ENCODE measurements at regions not wholly inside any gene's neighbourhood (a gene's known extent, or its start where the extent isn't known, plus 50 kb on each side); places are given as distances from the start of the nearest gene placed in this dataset.

DNA sequence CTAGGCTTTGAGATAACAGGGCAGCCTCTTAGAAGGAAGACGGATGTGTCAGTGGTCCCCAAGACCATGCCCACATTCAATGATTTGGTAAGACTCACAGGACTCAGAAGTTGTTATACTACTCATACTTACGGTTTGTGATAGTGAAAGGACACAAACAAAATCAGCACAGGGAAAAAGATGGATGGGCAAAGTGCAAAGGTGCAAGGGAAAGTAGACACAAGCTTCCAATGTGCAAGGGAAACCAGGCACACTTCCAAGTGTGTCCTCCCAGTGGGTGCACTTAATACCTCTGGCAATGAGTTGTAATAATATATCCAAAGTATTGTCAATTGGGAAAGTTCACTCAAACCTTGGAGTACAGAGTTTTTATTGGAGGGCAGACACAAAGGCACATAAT is 53.8 kb upstream of the VCX start:
- DNase-seq (ENCODE audit: low read depth): no peak
- in situ Hi-C loops (cut with HindIII; ENCODE audit: low pct_unique_long_range_greater_than_20kb, low sequenced_read_pairs): no loop called here

DNA sequence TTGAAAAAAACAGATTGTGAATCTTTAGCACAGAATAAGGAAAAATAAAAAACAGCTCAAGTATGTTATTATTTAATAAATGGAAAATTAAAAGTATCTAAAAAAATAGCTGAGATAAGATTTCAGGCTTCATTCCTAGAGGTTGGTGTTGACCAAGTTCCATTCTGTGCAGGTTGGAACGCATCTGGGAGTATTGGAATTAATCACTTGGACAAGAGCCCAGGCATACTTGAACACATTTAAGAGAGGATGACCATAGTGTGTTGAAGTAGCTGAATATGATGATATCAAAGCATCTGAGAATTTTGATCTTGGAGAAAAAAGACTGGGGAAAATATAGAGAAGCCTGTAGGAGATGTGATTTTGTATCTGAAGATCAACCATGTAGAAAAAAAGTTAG is 54.6 kb upstream of the VCX start:
- DNase-seq (ENCODE audit: low read depth): no peak
- in situ Hi-C loops (cut with HindIII; ENCODE audit: low pct_unique_long_range_greater_than_20kb, low sequenced_read_pairs): no loop called here

DNA sequence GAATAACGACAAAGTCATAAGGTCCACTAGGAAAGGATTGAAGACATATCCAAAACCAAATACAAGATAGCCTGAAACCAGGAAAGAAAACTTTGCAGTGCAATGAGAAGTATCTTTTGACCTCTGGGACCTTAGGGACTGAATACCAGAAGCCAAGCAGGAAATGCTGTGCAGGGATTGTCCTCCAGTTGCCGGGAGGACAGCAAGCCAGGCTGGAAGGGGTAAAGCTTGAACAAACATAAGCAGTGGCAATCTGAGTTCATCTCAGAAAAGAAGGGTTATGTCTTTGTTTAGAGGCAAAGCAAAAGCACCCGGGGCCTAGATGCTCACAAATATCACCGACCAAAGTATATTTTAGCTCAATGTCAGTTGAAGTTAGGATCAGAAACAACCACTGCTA is 55.3 kb upstream of the VCX start:
- no peak for DNase-seq (ENCODE audit: low read depth)
- in situ Hi-C loops (cut with HindIII; ENCODE audit: low pct_unique_long_range_greater_than_20kb, low sequenced_read_pairs): no loop called here

DNA sequence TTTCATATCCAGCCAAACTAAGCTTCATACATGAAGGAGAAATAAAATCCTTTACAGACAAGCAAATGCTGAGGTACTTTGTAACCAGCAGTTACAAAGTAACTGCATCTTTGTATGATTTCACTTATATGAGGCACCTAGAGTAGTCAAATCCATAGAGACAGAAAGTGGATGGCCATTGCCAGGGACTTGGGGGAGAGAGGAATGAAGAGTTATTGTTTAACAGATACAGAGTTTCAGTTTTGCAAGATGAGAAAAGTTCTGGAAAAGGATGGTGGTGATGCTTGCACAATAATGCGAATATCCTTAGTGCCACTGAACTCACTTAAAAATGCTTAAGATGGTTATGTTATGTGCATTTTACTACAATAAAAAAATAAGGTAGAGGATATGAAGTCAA is 58.4 kb upstream of the VCX start:
- no peak for DNase-seq (ENCODE audit: low read depth)
- in situ Hi-C loops (cut with HindIII; ENCODE audit: low pct_unique_long_range_greater_than_20kb, low sequenced_read_pairs): no loop called here

DNA sequence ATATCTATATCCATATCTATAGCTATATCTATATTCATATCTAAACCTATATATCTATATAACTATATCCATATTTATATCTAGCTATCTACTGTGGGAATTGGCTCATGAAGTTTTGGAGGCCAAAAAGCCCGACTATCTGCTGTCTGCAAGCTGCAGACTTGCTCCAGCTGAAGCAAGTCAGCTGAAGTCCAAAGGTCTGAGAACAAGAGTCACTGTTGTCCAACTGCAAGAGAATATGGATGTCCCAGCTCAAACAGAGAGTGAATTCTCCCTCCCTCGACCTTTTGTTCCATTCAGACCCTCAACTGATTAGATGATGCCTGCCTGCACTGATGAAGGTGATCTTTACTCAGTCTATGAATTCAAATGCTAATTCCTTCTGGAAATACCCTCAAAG is 63.3 kb upstream of the VCX start:
- in situ Hi-C loops (cut with HindIII; ENCODE audit: low pct_unique_long_range_greater_than_20kb, low sequenced_read_pairs): no loop called here
- DNase-seq (ENCODE audit: low read depth): no peak

DNA sequence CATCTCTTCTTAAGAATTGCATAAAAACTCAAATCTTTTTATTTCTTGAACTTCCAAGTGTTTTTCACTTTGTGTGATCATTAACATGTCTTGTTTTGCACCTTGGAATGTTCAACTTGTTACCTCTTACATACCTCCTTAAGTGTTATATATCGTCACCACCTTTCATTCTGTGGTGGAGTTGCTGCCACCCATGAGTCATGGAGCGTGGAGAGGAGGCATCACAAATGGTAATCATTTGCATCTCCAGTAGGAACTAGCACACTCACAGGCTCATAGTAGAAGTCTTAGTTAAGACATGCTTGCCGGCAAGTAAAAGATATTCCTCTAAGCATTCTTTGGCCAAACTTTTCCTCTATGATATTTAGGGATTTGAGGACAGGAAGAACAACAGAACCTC is 67.0 kb upstream of the VCX start:
- in situ Hi-C loops (cut with HindIII; ENCODE audit: low pct_unique_long_range_greater_than_20kb, low sequenced_read_pairs): no loop called here
- no peak for DNase-seq (ENCODE audit: low read depth)

DNA sequence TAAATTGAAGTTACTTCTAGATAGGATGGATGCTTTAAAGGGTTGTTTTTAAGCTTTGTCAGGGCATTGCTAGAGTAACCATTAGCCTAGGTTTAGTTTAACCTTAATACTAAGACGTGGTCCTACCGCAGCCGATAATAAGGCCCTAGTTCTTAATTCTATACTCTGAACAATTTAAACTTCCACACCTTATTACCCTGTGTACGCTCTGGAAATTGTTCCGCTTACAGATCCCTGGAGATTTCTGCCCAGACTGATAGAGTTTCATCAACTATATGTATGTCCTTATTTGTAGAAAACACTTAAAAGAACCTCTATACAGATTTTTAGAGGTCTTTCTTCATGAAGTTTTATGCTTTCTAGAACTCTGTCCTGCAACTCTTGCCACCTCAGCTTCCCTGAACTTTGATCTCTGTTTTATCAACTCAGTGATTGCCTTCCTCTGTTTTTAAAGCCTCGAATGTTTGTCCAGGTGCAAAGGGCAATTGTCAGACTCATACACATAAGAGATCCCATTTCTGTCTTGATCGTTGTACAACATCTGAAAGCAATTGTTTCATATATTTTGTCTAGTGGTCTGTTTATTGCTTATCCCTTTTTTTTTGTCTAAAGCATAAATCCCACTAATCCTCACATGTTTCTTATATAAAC is 71.1 kb upstream of the VCX start:
- in situ Hi-C loops (cut with HindIII; ENCODE audit: low pct_unique_long_range_greater_than_20kb, low sequenced_read_pairs): no loop called here
- DNase-seq (ENCODE audit: low read depth): no peak

DNA sequence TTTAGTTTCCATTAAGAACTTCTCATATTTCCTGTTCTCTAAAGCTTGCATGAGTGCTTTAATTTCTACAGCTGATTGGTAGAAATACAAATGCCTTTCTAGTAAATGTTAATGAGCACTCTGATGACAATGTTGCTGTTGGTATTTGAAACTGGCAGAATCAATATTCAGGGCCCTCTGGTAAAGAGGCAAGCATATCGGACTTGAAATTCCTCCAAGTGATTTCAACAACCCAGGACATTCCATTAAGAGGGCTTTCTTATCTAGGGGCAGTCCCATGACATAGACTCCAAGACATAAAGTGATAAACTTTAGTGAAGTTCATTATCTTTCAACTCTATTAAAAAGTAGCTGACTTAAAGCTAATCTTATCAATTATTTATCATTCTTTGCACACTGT is 83.1 kb upstream of the VCX start:
- in situ Hi-C loops (cut with HindIII; ENCODE audit: low pct_unique_long_range_greater_than_20kb, low sequenced_read_pairs): no loop called here
- DNase-seq (ENCODE audit: low read depth): no peak

DNA sequence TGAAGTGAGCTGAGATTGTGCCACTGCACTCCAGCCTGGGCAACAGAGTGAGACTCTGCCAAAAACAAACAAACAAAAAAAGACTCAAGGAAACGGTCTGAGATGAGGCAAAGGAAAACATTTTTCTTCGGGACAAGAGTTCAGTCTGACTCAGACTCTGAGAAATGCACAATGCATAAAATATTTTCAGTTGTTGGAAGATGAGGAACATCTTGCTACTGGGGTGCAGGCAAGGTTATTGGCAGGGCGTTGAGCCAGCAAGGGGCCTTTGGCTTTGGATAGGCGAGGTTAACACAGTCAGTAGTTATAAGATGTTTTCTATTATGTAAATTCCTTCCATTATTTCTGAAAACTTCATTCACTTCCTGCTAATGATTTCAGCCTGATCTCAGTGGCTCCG is 96.1 kb upstream of the VCX start:
- DNase-seq (ENCODE audit: low read depth): no peak

DNA sequence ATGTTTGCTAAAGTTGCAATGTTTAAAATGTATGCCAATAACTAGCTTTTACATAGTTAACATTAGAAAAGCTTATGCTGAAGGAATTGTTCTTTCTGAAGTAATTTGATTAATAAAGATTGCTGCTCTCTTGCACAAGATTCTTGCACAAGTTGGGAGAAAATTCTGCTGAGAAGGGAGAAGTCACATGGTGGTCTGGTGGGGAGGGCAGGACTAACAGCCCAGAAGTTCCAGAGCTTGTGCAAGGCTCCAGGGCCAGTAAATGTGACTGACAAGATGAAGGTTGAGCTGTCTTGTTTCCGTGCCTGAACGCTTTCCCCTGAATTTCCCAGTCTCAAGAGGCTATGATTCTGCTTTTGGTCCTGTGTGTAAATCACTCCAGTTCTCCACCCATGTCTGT is 112.9 kb upstream of the VCX start:
- in situ Hi-C loops (cut with HindIII; ENCODE audit: low pct_unique_long_range_greater_than_20kb, low sequenced_read_pairs): no loop called here
- no peak for DNase-seq (ENCODE audit: low read depth)

More for the DNA sequence above, 96.1 kb upstream of the VCX start:
- in situ Hi-C loops (cut with HindIII; ENCODE audit: low pct_unique_long_range_greater_than_20kb, low sequenced_read_pairs): no loop called here

DNA sequence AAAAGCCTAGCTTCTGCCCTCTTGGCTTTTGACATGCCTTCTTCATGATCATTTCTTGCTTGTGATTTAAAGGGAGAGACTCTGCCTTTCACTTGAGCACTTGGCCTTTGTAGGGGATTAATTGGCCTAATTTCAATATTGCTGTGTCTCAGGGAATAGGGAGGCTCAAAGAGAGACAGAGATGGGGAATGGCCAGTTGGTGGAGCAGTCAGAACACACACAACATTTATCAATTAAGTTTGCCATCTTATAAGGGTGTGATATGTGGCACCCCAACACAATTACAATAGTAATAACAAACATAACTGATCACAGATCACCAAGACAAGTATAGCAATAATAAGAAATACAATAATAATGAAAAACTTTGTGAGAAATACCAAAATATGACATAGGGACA is 122.5 kb upstream of the VCX start:
- no peak for DNase-seq (ENCODE audit: low read depth)
- in situ Hi-C loops (cut with HindIII; ENCODE audit: low pct_unique_long_range_greater_than_20kb, low sequenced_read_pairs): no loop called here

DNA sequence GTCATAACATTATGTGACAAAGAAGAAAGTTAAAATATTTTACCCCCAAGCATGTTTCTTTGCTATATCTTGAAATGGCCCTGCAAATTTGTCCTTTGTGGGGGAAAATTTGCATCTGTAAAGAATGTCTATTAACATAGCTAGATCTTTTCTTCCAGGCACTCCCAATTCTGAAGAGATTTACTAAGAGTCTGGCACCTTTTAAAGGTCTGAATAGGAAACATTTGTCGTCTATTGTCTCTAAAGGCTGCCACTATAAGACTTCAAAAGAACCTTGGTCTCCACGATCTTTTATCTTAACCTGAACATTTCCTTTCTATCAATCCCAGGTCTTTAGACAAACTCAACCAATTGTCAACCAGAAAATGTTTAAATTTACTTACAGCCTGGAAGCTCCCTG is 128.6 kb upstream of the VCX start:
- in situ Hi-C loops (cut with HindIII; ENCODE audit: low pct_unique_long_range_greater_than_20kb, low sequenced_read_pairs): no loop called here
- no peak for DNase-seq (ENCODE audit: low read depth)

DNA sequence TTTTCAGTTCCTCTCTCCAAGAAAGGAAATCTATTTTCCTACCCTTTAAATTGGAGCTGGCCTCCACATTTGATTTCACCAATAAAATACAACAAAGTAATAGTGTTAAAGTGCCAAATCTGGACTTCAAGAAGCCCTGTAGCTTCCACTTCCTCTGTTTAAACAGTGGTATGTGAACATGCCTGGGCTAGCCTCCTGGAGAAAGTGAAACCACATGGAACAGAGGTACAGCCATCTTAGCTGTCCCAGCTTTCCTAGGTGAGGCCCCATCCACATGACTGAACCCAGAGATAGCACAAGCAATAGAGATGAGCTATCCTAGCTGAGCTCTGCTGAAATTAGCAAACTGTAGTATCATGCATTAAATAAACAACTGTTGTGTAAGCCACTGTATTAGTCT is 131.8 kb upstream of the VCX start:
- in situ Hi-C loops (cut with HindIII; ENCODE audit: low pct_unique_long_range_greater_than_20kb, low sequenced_read_pairs): no loop called here
- DNase-seq (ENCODE audit: low read depth): no peak

DNA sequence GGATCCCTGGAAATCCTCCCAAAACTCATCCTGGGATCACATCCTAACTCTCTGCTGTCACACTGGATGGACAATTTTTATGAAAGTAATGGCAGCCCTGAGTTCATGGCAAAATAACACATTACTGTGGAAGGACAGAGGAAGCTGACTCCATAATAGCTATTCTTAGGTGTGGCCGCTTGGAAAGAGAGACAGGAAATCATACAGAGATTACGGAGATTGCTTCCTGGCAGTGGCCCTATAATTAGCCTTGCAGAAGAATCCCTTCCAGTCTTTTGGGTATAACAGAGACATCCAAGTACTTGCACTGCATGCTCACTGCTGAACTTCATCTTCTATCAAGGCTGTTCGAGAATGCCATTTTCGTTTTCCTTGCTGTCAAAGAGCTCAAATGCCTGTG is 133.1 kb upstream of the VCX start:
- no peak for DNase-seq (ENCODE audit: low read depth)
- in situ Hi-C loops (cut with HindIII; ENCODE audit: low pct_unique_long_range_greater_than_20kb, low sequenced_read_pairs): no loop called here

DNA sequence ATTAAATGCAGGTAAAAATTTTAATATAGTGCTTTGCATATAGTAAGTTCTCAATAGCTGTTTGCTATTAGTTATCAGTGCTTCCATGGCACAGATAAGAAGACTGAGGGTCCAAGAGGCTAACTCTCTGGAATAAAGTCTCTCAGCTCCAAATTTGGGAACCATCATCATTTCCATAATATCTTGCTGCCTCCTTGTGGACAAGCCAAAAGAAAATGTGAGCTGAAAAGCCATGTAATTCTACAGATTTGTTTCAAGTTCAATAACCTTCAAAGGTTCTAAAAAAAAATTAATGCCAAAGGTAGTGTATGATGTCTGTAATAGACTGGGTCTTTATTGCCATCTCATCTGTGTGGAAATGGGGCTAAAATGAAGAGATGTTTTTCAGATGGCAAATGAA is 136.9 kb upstream of the VCX start:
- in situ Hi-C loops (cut with HindIII; ENCODE audit: low pct_unique_long_range_greater_than_20kb, low sequenced_read_pairs): no loop called here
- no peak for DNase-seq (ENCODE audit: low read depth)

DNA sequence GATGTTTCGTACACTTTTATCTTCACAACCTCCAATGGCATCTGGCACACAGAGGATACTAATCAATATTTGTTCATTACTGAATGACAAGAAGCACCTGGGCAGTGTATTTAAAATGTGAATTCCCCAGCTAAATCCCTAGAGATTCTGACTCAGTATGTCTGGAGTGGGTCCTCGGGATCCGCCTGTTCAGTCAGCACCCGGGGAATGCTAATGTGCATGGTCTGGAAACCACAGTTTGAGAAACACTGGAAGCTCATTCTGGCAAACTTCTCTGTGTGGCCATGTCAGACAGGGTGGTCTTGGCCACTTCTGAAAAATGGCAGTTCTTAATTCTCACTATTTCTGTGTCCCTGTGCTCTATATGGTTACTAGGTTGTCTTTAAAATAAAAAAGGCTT is 138.8 kb upstream of the VCX start:
- no peak for DNase-seq (ENCODE audit: low read depth)
- in situ Hi-C loops (cut with HindIII; ENCODE audit: low pct_unique_long_range_greater_than_20kb, low sequenced_read_pairs): no loop called here

DNA sequence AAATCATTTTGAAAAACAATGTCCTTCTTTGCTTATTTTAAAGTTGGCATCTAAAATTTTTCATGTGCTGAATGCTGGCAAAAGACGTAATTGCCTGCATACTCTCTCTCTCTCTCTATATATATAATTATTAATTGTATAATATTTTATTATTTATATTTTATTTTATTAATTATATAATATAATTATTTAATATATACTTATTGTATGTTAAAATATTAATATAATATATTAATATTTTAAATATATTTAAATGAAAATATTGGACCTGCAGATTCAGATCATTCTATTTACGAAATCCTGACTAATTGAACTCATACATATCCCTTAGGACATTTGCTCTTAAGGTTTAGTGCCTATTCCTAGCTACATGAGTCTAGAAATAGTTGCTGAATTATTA is 144.7 kb upstream of the VCX start:
- DNase-seq (ENCODE audit: low read depth): no peak
- in situ Hi-C loops (cut with HindIII; ENCODE audit: low pct_unique_long_range_greater_than_20kb, low sequenced_read_pairs): no loop called here

DNA sequence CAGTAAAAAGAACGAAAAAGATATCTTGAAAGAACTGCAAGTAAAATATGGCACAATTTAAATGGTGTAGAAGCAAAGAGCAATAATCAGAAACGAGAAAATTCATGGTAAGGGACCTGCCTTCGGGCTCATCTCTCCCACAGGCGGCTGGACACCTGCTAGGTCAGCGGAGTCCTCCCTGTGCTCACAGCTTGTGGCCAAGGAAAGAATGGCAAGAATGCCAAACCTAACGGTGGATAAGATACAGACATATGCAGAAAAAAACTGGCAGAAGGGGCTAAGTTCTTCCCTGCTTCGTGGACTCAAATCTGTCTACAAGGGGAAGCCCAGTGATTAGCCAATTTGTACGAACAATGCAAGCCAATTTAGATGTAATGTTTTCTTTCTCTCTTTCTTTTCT is 152.1 kb upstream of the VCX start:
- in situ Hi-C loops (cut with HindIII; ENCODE audit: low pct_unique_long_range_greater_than_20kb, low sequenced_read_pairs): no loop called here
- DNase-seq (ENCODE audit: low read depth): no peak

DNA sequence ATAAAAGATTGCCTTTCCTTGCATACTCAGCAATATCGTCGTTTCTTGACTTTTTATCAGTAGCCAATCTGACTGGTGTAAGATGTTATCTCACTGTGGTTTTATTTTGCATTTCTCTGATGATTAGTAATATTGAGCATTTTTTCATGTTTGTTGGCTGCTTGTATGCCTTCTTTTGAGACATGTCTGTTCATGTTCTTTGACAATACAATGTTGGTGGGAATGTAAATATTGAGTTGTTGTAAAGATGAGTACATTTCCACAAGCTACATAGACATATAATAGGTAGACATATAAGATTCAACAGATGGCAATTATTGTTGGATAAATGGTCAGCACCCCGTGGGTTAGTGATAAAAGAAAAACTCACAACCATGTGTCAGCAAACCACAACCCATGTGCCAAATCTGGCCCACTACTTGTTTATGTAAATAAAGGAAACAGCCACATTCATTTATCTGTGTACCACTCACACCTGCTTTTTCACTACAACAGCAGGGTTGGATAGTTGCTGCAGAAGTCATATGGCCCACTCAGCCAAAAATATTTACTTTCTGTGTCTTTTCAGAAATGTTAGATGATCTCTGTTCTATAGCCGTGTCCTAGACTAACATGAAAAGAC is 153.1 kb upstream of the VCX start:
- in situ Hi-C loops (cut with HindIII; ENCODE audit: low pct_unique_long_range_greater_than_20kb, low sequenced_read_pairs): no loop called here
- DNase-seq (ENCODE audit: low read depth): no peak

DNA sequence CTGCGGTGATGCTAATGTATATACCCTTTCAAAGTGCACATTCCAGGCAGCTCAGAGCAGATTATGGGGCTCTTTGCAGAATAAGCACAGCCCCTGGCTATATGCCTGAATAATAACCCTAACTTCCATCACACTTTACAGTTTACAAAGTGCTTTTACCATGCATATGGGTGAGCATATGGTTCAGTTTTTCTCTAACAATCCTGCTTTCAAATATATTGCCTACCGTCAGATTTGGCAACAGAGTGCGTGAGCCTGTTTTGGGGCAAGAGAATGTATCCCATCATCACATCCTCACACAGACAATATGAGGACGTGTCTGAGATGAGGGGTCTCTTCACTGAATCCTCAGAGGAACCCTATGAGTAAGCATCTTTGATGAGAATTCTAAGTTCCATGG is 162.8 kb upstream of the VCX start:
- DNase-seq (ENCODE audit: low read depth): no peak
- in situ Hi-C loops (cut with HindIII; ENCODE audit: low pct_unique_long_range_greater_than_20kb, low sequenced_read_pairs): no loop called here

DNA sequence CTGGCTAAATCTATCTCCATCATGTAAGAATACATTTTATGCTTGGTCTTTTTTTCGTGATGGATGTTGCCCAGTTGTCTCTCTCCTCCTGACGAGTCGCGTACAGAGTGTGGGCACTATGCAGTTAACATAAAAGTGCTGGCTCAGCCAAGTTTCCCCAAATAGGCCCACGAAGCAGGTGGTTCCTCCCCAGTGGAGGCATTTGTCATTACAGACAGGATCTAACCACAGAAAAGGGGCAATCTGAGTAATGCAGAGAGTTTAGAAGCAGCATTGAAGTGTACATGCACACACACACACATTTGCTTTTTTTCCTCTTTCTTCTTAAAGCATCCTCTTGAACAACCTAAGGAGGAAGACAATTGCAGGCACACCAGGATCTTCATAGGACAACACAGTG is 188.7 kb upstream of the VCX start:
- DNase-seq (ENCODE audit: low read depth): no peak
- in situ Hi-C loops (cut with HindIII; ENCODE audit: low pct_unique_long_range_greater_than_20kb, low sequenced_read_pairs): no loop called here
